G401 (cell line): ENCODE measurements at regions not wholly inside any gene's neighbourhood (a gene's known extent, or its start where the extent isn't known, plus 50 kb on each side); places are given as distances from the start of the nearest gene placed in this dataset.
"Not testable (repeated sequence)": the region's sequence is repeated elsewhere in the genome, so short reads cannot be mapped to it uniquely, and the experiment has no call there.

ENCODE experiments used
- DNase-seq: peaks from one replicate; pipeline ENCODE4 v3.0.0-alpha.2; 2015; ENCODE audit warnings: low spot score
- in situ Hi-C: cut with HindIII; loops from 2 replicates; pipeline ENCODE4 v1.10.0; 2016; ENCODE audit warnings: low sequenced_read_pairs, mixed read lengths

DNA sequence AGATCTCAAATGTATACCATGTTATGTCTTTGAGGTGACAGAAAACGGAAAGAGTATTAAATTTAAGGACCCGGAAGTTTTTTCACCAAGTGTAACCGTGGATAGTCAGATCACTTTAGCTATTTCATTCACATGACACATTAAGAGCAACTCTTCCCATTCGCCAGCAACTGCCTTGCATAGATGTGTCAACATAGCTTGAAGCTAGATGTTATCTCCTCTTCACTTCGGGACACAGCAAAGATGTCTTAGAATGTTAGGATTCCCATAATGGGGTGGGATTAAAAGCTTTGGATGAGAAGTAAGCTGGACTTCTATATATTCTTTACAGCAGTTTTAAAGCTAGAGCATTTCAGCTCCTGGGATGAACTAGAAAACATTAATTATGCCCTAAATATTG lies 1135.9 kb upstream of the PCDH20 start:
- in situ Hi-C loops, result no loop called here
- no peak for DNase-seq

DNA sequence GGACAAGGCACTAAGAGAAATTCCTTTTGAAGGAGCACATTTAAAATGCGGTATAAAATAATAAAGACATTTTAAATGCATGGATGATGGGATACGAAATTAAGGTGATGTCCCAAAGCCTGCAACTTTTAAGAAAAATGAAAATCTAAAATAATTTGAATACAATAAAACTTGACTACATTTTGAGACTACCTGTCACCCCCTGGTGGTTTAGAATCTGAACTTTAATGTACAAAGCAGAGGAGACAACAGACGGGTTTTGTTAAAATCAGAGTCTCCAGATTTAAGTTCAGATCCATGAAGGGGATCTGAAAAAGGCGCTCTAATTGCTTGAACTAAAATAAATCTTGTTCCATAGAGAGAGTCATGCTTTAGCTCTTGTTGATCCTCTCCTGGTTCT lies 1129.3 kb upstream of the PCDH20 start:
- in situ Hi-C loops, result no loop called here

GRCh38 chr13:62537593-62537992 lies 1121.9 kb upstream of the PCDH20 start:
- no peak for DNase-seq
- in situ Hi-C loops, result no loop called here

More for the DNA sequence above, 1129.3 kb upstream of the PCDH20 start:
- DNase-seq, result no peak

GRCh38 chr13:62525652-62526051 lies 1110.0 kb upstream of the PCDH20 start:
- no peak for DNase-seq
- in situ Hi-C loops, result no loop called here

DNA sequence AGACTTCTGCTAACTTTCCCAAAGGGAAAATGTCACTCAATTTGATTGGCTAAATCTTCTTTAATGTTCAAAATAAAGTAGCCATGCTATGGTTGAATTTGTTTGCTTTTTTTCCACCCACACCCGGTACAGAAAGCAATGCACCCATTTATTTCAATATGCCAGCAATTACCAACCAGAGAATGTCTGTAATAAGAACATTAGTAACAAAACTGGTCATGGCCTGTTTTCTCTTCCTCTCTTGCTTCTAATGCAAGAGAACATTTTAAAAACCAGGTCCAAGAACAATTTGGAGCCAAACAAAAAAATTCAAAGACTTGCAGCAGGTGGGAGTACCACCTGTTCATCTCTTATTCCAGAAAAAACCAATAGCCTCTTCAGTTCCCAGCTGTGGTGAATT lies 1108.8 kb upstream of the PCDH20 start:
- DNase-seq, result no peak
- in situ Hi-C loops, result no loop called here

DNA sequence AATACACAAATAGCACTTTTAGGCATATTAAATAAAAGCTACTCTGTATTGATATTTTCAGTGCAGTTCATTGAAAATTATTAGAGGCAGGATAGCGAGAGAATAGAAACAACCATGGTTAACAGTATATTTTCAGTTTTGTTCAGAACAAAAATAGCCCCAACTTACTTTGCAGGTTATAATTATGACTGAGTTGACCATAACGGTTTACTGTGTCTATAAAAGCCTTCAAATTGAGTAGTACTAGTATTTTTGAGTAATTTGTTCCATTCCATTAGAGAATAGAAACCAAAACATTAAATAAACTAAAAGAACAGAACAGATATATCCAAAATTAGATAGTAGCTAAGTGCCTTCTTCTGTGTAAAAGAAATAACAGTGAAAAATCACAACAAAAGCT lies 1108.4 kb upstream of the PCDH20 start:
- in situ Hi-C loops, result no loop called here
- DNase-seq, result no peak

DNA sequence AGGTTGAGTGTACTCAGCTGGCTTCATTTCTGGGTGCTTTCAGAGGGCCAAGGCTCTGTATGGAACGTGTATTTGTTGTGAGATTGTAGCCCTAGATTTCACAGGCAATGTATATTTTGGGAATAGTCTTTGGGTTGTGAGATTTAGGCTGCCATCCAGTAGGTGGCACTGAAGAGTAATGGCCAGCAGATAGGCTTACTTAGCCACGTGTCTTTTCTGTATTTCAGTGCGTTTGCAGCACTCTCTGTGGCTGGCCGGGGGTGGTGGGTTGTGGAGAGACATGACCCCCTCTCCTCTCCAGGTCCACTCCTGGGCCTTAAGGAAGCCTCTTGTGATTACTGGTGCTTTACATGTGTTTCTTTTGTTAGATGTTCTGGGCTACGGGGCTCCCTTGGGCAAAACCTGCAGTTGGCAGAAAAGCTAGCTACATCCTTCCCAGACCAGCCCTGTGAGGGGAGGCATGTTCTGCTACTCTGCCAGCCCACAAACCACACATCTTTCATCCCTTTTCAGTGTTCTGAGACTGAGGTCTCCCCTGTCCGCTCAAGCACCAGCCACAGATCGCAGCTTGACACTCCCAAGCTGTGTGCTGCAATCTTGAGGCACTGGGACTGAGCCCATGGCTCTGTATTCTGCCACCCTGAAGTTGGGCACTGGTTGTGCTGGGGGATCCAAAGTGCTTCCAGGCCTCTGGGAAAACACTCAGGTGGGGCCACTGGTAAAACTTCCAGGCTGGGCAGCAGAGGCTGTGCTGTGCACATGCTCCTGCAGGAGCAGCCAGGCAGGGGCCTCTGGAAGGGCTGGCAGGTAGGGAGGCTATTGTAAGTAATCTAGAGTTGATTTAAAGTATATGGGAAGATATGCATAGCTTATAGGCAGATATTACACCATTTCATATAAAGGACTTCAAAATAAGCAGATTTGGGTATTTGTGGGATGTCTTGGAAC lies 1096.8 kb upstream of the PCDH20 start:
- in situ Hi-C loops, result no loop called here
- peak; percentile 14 for DNase-seq

DNA sequence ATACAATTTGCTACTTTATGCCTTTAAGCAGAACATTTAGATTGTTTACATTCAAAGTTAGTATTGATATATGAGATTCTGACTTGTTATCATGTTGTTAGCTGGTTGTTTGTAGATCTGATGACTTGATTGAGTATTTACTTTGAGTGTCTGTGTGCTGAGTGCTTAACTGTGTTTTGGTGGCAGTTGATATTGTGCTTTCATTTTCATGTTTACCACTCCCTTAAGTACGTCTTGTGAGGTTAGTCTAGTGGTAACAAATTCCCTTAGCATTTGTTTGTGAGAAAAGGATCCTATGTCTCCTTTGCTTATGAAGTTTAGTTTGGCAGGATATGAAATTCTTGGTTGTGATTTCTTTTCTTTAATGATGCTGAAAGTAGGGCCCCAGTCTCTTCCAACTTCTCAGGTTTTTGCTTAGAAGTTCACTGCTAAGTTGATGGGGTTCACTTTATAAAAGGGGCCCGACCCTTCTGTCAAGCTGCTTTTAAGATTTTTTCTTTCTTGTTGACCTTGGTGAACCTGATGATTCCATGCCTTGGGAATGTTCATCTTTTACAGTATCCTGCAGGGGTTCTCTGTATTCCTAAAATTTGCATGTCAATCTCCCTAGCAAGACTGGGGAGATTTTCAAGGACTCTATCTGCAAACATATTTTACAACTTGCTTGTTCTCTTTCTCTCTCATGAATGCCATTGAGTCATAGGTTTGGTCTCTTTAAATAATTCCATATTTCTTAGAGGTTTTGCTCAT lies 1095.4 kb upstream of the PCDH20 start:
- in situ Hi-C loops, result no loop called here
- DNase-seq, result no peak

GRCh38 chr13:62502588-62502987 lies 1086.9 kb upstream of the PCDH20 start:
- no peak for DNase-seq
- in situ Hi-C loops, result no loop called here

DNA sequence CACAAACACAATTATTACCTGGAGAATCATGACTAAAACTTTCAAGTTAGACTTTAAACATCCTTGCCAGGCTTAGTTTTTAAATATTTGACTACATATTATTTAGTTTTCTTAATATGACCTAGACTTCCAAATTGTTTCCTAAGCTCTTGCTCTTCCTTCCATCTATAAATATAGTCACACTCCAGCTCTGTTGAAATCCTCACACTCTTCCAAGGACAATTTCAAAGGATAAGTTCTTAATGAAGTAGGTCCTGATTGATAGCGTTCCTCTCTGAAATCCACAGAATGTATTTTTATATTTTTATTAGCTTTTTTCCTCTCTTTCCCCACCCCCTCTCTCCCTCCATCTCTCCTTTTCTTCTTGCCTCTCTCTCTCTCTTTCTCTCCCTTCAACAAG lies 1074.1 kb upstream of the PCDH20 start:
- no peak for DNase-seq
- in situ Hi-C loops, result no loop called here

DNA sequence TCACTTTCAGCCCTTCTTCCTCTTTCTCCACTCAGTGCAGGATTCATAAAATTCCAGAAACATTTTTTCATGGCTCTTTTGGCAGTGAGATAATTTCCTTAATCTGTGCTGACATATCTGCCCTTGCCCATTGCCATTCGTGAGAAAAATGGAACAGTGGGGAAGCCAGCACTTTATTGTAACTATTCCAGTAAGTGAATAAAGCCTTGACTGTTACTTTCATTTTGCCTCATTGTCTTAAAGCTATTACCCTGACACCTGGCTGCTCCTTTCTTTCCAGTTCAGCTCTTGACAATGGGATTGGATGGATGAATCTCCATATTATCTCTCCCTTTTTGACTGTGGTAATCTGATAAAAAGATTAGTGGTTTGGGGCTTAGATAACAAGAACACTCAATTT lies 1068.1 kb upstream of the PCDH20 start:
- DNase-seq, result no peak
- in situ Hi-C loops, result no loop called here

- in situ Hi-C loops, result no loop called here
- DNase-seq, result no peak
These were observed 1066.7 kb upstream of the PCDH20 start for GRCh38 chr13:62482351-62482750.

- no peak for DNase-seq
- in situ Hi-C loops, result no loop called here
These were observed 1058.2 kb upstream of the PCDH20 start for GRCh38 chr13:62473944-62474237.

DNA sequence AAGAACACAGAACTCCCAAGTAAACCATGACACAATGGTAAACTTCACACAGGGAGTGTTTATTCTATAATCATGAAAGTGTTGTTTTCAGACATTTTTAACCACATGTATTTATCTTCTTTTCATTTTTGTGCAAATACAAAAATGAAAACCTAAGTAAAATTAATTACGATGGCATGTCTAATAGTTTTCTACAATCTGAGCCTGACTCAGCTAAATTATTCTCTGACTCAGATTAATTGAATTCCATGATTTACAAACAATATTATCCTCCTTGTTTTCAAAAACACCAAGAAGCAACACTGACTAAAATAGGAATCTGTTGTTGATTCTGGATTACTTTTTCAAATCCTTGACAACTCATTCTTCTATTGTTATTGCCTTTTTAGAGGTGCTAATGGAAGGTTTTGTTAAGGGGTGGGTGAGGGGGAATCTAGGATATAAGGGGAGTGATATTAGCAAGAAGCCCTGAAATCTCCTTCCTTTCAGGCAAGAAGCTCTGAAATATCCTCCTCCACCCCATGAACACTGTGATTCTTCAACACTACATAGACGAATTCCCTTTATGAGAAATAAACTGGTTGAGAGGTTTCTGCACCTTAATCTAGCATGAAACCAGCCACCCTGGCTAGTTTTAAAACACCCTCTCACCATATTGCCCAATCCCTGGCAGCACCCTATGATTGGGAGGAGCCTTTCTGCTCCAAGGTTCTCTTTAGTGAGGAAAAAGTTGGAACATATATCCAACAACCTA lies 1057.7 kb upstream of the PCDH20 start:
- no peak for DNase-seq
- in situ Hi-C loops, result no loop called here

DNA sequence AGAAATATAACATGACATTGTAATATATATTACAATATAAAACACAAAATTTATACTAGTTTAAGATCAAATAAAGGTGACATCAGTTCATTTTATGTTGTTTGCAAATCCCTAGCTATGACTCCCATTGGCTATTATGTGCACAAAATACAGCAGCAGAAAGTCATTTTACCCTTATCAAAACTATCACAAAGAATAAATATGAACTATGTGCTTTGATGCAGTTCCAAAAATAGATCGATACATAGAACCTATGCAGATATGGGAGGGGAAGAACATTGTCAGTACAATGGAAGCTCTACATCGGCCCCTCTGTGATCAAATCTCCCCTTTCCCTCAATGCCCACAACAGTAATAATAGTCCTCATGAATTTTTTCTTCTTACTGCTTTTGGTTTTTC lies 1038.1 kb upstream of the PCDH20 start:
- no peak for DNase-seq
- in situ Hi-C loops, result no loop called here

DNA sequence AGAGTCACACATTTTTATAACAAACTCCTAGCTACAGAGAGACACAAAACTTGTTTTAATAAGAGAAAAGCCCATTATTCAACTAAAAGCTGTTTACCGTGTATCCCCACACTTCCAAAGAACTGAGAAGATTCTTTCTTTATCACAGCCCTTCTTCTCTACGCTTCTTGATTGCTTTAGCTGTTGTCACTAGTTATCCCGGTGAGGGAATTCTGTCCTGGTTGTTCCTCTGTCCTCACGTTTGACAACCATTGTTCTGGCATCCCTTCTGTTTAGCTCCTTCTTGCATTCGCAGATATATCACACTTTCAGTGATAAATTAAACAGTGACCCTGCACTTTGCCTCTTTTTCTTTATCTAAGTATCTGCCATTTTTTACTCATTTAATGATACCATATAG lies 1035.1 kb upstream of the PCDH20 start:
- no peak for DNase-seq
- in situ Hi-C loops, result no loop called here

GRCh38 chr13:62447771-62448382 lies 1032.2 kb upstream of the PCDH20 start:
- in situ Hi-C loops, DNase-seq: not testable (repeated sequence)

DNA sequence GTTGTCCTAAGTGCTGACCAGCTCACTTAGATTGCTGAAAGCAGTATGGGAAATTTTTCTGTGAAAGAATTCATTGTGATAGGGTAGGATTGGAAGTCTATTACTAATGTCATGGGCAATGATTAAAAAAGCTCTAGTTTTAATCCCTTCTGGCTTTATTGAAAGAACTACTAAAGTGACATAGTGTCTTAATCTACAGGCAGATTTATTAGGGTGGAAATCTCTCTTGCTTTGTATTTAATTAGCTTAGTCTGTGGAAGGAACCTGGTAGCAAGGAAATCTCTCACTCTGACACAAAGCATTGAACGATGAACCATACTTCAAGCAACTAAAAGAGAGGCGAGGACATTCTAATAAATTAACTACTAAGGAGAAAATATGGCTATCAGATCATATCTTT lies 1029.2 kb upstream of the PCDH20 start:
- in situ Hi-C loops, result no loop called here

GRCh38 chr13:62434081-62434480 lies 1018.4 kb upstream of the PCDH20 start:
- in situ Hi-C loops, result no loop called here
- no peak for DNase-seq

More for the DNA sequence above, 1029.2 kb upstream of the PCDH20 start:
- DNase-seq, result no peak

- DNase-seq, result no peak
- in situ Hi-C loops, result no loop called here
These were observed 1018.0 kb upstream of the PCDH20 start for GRCh38 chr13:62433660-62434059.
